ENCODE measurements at regions not wholly inside any gene's neighbourhood (a gene's known extent, or its start where the extent isn't known, plus 50 kb on each side); places are given as distances from the start of the nearest gene placed in this dataset.

GRCh38 chr12:61098031-61098580, 1162.1 kb upstream of the USP15 start:
- Histone ChIP-seq H3K27ac (no peak overlapping the region), H3K4me3 (ENCODE audit: low read depth, low read length) (no peak overlapping the region), H3K36me3 (no peaks in the 10 kb centered on the region), H3K27me3 (ENCODE audit: insufficient read depth, low read depth, severe bottlenecking) (no peaks in the 10 kb centered on the region), H3K9me3 (ENCODE audit: severe bottlenecking) (no peaks in the 10 kb centered on the region)
- TF ChIP-seq, protein P1, sequence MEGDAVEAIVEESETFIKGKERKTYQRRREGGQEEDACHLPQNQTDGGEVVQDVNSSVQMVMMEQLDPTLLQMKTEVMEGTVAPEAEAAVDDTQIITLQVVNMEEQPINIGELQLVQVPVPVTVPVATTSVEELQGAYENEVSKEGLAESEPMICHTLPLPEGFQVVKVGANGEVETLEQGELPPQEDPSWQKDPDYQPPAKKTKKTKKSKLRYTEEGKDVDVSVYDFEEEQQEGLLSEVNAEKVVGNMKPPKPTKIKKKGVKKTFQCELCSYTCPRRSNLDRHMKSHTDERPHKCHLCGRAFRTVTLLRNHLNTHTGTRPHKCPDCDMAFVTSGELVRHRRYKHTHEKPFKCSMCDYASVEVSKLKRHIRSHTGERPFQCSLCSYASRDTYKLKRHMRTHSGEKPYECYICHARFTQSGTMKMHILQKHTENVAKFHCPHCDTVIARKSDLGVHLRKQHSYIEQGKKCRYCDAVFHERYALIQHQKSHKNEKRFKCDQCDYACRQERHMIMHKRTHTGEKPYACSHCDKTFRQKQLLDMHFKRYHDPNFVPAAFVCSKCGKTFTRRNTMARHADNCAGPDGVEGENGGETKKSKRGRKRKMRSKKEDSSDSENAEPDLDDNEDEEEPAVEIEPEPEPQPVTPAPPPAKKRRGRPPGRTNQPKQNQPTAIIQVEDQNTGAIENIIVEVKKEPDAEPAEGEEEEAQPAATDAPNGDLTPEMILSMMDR (IDR thresholded peaks at IDR 0.05; ENCODE audit: low read depth, low read length): no peak
- DNase-seq: no peak

DNA sequence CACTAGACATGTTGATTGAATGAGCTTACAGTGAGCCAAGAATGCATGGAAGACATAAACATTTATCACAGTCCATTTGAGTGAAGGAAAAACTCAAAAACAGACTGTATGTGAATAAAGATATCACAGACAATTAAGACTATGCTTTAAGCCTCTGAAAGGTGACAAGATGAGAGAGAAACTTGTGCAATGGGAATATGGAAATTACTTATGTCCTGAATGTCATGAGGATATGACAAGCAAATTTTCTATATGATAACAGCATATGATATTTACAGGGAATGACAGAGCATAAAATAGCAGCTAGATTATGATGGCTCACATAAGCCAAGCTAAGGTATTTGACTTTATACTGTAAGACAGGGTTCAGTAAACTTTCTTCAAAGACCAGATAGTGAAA, 1153.1 kb upstream of the USP15 start:
- Histone ChIP-seq H3K4me3 (ENCODE audit: low read depth, low read length) (no peak overlapping the region), H3K9me3 (ENCODE audit: severe bottlenecking) (peaks cover 3% of the 10 kb centered on the region), H3K27ac (no peak overlapping the region), H3K36me3 (no peaks in the 10 kb centered on the region), H3K27me3 (ENCODE audit: insufficient read depth, low read depth, severe bottlenecking) (no peaks in the 10 kb centered on the region)
- DNase-seq: no peak
- TF ChIP-seq, protein P1 (IDR thresholded peaks at IDR 0.05; ENCODE audit: low read depth, low read length): no peak

- DNase-seq: no peak
- Histone ChIP-seq H3K27ac (no peak overlapping the region), H3K9me3 (ENCODE audit: severe bottlenecking) (no peaks in the 10 kb centered on the region), H3K27me3 (ENCODE audit: insufficient read depth, low read depth, severe bottlenecking) (no peaks in the 10 kb centered on the region), H3K36me3 (no peaks in the 10 kb centered on the region), H3K4me3 (ENCODE audit: low read depth, low read length) (no peak overlapping the region)
- TF ChIP-seq, protein P1 (IDR thresholded peaks at IDR 0.05; ENCODE audit: low read depth, low read length): no peak
Measured at GRCh38 chr12:61111218-61111617, 1149.0 kb upstream of the USP15 start.

- DNase-seq: no peak
- TF ChIP-seq, protein P1 (IDR thresholded peaks at IDR 0.05; ENCODE audit: low read depth, low read length): no peak
- no peaks in the 10 kb centered on the region for H3K9me3 ChIP-seq (ENCODE audit: severe bottlenecking)
- H3K27ac ChIP-seq: no peak overlapping the region
- no peaks in the 10 kb centered on the region for H3K36me3 ChIP-seq
- no peaks in the 10 kb centered on the region for H3K27me3 ChIP-seq (ENCODE audit: insufficient read depth, low read depth, severe bottlenecking)
- H3K4me3 ChIP-seq (ENCODE audit: low read depth, low read length): no peak overlapping the region
Measured at GRCh38 chr12:61137677-61138414, 1122.4 kb upstream of the USP15 start.

DNA sequence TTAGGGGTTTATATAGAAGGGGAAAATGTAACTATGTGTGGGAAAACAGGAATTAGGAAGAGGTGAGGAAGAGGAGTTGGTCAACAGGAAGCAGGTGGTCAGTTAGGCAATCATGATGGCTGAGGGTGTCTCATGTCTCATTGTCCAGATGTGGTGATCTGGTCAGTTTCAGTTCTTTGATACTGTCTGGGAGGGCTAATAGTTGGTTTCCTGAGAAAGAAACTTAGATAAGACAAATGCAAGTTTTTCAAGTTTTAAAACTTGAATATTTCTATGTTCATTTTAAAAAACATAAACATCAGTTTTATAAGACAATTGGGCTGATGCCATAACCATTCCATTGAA, 1121.8 kb upstream of the USP15 start:
- DNase-seq: no peak
- Histone ChIP-seq H3K4me3 (ENCODE audit: low read depth, low read length) (no peak overlapping the region), H3K27ac (no peak overlapping the region), H3K9me3 (ENCODE audit: severe bottlenecking) (no peaks in the 10 kb centered on the region), H3K36me3 (no peaks in the 10 kb centered on the region), H3K27me3 (ENCODE audit: insufficient read depth, low read depth, severe bottlenecking) (no peaks in the 10 kb centered on the region)
- TF ChIP-seq, protein P1 (IDR thresholded peaks at IDR 0.05; ENCODE audit: low read depth, low read length): no peak

DNA sequence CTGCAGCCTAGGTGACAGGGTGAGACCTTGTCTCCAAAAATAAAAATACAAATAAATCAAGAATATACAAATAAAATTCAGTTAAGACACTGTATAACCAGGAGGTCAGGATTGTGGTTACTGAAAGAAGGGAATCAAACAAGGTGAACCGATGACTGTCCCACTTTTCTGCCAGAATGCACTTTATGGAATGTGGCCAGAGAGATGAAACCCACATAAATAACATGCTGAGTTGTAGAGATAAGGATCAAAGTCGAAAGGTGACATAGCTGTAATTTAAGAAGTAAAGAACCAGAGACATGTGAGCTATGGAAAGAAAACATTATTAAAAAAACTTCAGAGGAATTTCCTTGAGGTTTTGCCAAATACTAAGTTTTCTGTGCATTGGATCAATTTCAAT, 1098.2 kb upstream of the USP15 start:
- no peaks in the 10 kb centered on the region for H3K27me3 ChIP-seq (ENCODE audit: insufficient read depth, low read depth, severe bottlenecking)
- no peaks in the 10 kb centered on the region for H3K36me3 ChIP-seq
- H3K27ac ChIP-seq: no peak overlapping the region
- H3K9me3 ChIP-seq (ENCODE audit: severe bottlenecking): no peaks in the 10 kb centered on the region
- TF ChIP-seq, protein P1 (IDR thresholded peaks at IDR 0.05; ENCODE audit: low read depth, low read length): no peak
- no peak overlapping the region for H3K4me3 ChIP-seq (ENCODE audit: low read depth, low read length)
- no peak for DNase-seq

Measured in WERI-Rb-1 (cell line).